HG02870 (cell line): ENCODE measurements at regions not wholly inside any gene's neighbourhood (a gene's known extent, or its start where the extent isn't known, plus 50 kb on each side); places are given as distances from the start of the nearest gene placed in this dataset.

Source experiments
- ATAC-seq: cut with Tn5 transposase; IDR thresholded peaks from one replicate; pipeline ENCODE4 v1.9.1; 2021; ENCODE audit warnings: mild to moderate bottlenecking, moderate library complexity; ENCODE audit not compliant: unreplicated experiment

GRCh38 chr6:145175470-145175869 lies 559.9 kb downstream of the EPM2A start:
- ATAC-seq, result no peak

GRCh38 chr6:145178391-145178790 lies 556.9 kb downstream of the EPM2A start:
- ATAC-seq, result no peak

- ATAC-seq, result no peak
These were observed 547.7 kb downstream of the EPM2A start for GRCh38 chr6:145187491-145188206.

- ATAC-seq, result no peak
These were observed 545.5 kb downstream of the EPM2A start for GRCh38 chr6:145189836-145190235.

GRCh38 chr6:145194389-145194788 lies 540.9 kb downstream of the EPM2A start:
- no peak for ATAC-seq

- no peak for ATAC-seq
These were observed 535.4 kb downstream of the EPM2A start for GRCh38 chr6:145199961-145200360.

GRCh38 chr6:145204301-145204700 lies 531.0 kb downstream of the EPM2A start:
- ATAC-seq, result no peak

GRCh38 chr6:145206247-145206907 lies 528.9 kb downstream of the EPM2A start:
- no peak for ATAC-seq

- no peak for ATAC-seq
These were observed 526.8 kb downstream of the EPM2A start for GRCh38 chr6:145208474-145208873.

GRCh38 chr6:145209272-145209671 lies 526.0 kb downstream of the EPM2A start:
- ATAC-seq, result no peak

- ATAC-seq, result peak; percentile 34
These were observed 522.5 kb downstream of the EPM2A start for GRCh38 chr6:145212813-145213212.

- peak; percentile 87 for ATAC-seq
These were observed 521.7 kb downstream of the EPM2A start for GRCh38 chr6:145213614-145214013.

GRCh38 chr6:145214570-145214969 lies 520.8 kb downstream of the EPM2A start:
- ATAC-seq, result no peak

- no peak for ATAC-seq
These were observed 510.9 kb downstream of the EPM2A start for GRCh38 chr6:145224450-145224849.

GRCh38 chr6:145225500-145225899 lies 509.8 kb downstream of the EPM2A start:
- ATAC-seq, result peak; percentile 85

GRCh38 chr6:145227593-145227992 lies 507.7 kb downstream of the EPM2A start:
- no peak for ATAC-seq

- ATAC-seq, result no peak
These were observed 506.2 kb downstream of the EPM2A start for GRCh38 chr6:145228962-145229582.

- ATAC-seq, result no peak
These were observed 501.4 kb downstream of the EPM2A start for GRCh38 chr6:145233955-145234354.

- ATAC-seq, result no peak
These were observed 500.1 kb downstream of the EPM2A start for GRCh38 chr6:145235207-145235606.

- ATAC-seq, result no peak
These were observed 496.5 kb downstream of the EPM2A start for GRCh38 chr6:145238787-145239186.

GRCh38 chr6:145241039-145241438 lies 494.3 kb downstream of the EPM2A start:
- no peak for ATAC-seq

- ATAC-seq, result no peak
These were observed 493.6 kb downstream of the EPM2A start for GRCh38 chr6:145241721-145242120.
